NCI-H1694 (cell line): ENCODE measurements at regions not wholly inside any gene's neighbourhood (a gene's known extent, or its start where the extent isn't known, plus 50 kb on each side); places are given as distances from the start of the nearest gene placed in this dataset.

Experiments
- DNase-seq: peaks from one replicate; lab custom pipeline; 2025; lab: John Stamatoyannopoulos, UW

GRCh38 chr22:48047722-48048500, 1285.5 kb downstream of the TBC1D22A start:
- DNase-seq: no peak

DNA sequence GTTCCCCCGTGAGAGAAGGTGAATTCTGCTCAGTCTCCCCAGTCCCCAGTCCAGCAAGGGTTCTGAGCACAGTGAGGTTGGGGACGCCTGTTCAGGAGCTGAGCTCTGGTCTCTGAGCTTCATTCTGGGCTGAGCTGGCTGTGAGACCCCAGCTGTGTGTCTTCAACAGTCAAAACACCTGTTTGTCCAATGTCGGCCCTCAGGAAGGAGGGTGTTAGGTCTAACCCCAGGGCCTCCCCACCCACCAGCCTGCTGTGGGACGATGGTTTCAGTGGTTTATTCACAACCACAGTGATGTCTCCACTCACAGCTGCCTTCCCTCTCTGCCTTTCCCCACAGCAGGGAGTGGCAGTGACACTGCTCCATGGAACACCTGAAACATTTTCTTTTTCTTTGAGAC, 1282.9 kb downstream of the TBC1D22A start:
- no peak for DNase-seq

DNA sequence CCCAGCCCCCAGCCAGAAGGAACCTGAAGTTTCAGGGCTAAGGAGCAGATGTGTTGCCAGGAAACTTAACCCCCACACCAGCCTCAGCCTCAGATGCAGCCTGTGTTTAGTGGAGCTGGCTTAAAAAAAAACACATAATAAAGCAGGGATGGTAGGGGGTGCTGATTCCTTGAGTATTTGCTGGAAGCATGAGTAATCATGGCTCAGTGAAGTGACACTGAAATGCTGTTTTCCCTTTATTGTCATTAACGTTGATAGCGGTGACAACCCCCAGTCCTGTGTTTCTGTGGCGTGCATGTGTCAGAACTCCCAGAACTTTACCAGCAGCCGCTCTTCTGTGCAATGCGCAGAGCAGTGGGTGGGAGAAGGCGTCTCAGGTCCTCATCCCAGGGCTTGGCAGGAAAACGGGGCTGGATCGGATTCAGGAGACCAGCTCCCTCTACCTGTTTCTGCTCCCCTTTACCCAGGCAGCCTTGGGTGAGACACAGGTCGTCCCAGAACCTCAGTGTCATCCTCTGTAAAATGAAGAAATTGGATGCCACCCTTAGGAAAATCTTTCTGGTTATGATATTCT, 1282.1 kb downstream of the TBC1D22A start:
- DNase-seq: no peak

GRCh38 chr22:48043581-48043980, 1281.1 kb downstream of the TBC1D22A start:
- DNase-seq: no peak

- DNase-seq: no peak
These were observed 1280.4 kb downstream of the TBC1D22A start for GRCh38 chr22:48042621-48043395.

GRCh38 chr22:48039326-48039725, 1276.9 kb downstream of the TBC1D22A start:
- no peak for DNase-seq

DNA sequence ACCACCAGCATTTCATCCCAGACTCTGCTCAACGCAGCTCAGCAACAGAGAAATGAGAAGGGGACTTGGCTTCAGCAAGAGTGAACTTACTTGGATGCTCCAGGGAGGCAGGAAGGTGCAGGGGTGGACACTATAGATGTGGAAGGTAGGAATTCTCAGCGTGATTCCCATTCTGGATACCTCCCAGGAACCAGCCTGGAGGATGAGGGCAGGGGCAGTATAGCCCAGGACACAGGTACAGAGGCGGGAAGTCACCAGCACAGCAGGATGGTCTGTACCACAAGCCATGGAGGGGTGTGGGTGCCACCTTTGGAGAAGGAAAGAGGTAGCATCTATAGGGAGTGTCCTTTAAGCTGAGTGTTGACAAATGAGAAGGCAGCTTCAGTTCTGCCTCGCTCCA, 1275.2 kb downstream of the TBC1D22A start:
- DNase-seq: no peak

DNA sequence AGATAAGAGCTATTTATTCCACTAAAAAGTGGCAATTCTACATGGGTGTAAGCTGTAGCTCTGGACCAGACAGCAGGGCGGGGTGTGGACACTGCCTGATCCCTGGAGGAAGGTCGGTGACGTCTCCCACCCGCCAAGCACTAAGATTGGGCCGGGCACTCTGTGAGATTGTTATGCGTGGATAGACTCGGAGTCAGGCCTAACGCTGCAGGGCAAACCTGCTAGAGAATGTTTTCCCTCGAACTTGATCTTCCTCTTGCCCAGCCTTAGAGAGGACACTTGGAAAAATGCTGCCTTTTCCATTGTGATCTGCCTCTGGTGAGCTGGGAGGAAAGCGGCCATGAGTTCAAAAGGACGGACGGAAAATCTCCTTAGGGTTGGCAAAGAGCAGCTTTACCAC, 1273.4 kb downstream of the TBC1D22A start:
- DNase-seq: no peak

GRCh38 chr22:48031589-48031988, 1269.1 kb downstream of the TBC1D22A start:
- DNase-seq: no peak

GRCh38 chr22:48025096-48025495, 1262.6 kb downstream of the TBC1D22A start:
- no peak for DNase-seq

DNA sequence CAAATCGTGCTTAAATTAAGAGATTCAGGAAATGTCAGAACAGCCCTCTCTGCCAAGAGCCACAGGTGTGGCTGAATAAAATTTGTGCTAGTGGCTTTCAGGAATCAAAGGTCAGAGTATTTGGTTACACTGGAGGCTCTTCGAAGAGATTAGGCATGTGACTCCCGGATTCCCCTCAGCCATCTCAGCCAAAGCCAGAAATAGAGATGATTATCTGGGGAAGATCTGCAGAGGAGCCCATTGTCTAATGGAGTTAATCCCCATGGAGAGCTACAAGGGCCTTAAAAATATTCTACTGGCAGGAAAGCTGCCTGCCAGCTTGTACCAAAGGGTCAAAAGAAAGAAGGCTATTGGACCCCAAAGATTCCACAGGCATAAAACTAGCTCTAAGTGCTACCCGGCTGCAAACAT, 1259.5 kb downstream of the TBC1D22A start:
- no peak for DNase-seq

DNA sequence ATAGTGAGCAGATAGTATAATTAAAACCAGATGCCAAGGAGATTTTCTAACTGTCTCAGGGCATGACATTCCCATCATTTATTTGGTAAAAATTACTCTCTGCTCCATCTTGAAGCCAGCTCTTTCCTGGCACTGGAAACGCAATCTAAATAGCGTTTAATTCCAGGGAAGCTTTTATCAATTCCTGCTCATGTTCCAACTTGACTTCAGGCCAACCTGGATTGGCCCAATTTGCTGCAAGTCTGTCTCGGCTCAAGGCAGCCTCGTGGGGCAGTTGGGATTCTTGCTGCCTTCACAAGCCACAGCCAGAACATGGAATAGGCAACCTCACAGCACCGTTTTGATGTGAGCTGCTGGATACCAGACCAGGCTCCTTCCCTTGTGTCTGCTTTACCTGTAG, 1255.9 kb downstream of the TBC1D22A start:
- no peak for DNase-seq

DNA sequence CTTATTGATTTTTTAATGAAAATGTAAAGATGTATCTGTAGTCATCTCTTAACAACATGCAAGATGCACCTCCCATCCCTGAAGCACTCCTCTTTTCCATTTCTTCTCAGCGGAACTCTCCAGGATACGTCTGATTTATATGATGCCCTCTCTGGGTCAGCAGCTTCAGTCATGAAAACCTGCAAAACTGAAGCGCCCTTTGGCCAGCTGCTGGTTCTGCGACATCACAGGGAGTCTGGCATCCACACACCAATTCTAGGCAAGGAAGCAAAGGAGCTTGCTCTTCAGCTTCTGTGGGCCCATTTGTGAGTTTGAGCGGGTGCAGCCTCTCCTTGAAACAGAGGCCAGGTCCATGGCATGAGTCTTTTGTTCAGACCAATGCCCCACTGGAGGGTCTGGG, 1253.3 kb downstream of the TBC1D22A start:
- no peak for DNase-seq

- no peak for DNase-seq
These were observed 1242.5 kb downstream of the TBC1D22A start for GRCh38 chr22:48004936-48005335.

- DNase-seq: no peak
These were observed 1241.6 kb downstream of the TBC1D22A start for GRCh38 chr22:48004038-48004437.

GRCh38 chr22:48001101-48001500, 1238.7 kb downstream of the TBC1D22A start:
- no peak for DNase-seq

- DNase-seq: no peak
These were observed 1235.2 kb downstream of the TBC1D22A start for GRCh38 chr22:47997612-47998011.

GRCh38 chr22:47997052-47997590, 1234.7 kb downstream of the TBC1D22A start:
- DNase-seq: no peak

GRCh38 chr22:47996446-47996857, 1234.0 kb downstream of the TBC1D22A start:
- no peak for DNase-seq

DNA sequence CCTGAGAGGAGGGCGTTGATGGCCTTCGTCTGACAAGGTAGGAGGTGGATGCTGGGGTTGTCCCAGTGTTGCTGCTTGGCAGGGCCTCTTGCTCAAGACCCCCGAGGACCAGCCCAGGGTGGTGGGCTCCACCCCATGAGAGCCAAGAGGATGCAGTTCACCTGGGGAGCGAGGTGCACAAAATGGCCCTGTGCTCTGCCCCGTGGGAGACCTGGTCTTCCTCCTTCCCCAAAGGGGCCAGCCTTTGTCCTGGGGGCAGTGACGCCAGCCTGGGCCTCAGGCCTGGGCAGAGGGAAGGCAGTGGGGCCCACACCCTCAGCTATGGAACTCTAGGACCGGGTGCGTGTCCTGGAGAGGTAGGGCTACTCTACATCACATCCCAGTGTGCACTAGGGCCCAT, 1233.3 kb downstream of the TBC1D22A start:
- DNase-seq: no peak

DNA sequence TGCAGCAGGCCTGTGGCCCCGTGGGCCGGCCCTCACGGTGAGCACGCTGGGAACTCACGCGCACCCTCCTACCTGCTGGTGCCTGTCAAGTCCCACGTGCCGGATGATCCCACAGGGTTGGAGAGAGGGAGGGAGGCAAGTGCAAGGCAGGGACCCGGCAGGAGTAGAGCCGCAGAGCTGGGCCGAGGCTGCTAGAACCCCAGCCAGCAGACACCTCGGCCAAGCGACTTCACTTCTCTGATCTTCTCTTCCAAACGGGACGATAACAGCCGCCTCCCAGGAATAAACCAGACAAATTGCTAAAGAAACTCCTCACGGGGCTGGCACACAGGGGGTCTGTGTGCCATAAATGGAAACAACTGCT, 1232.8 kb downstream of the TBC1D22A start:
- DNase-seq: no peak

GRCh38 chr22:47994601-47995263, 1232.3 kb downstream of the TBC1D22A start:
- peak; percentile 29 for DNase-seq
